ENCODE measurements at regions not wholly inside any gene's neighbourhood (a gene's known extent, or its start where the extent isn't known, plus 50 kb on each side); places are given as distances from the start of the nearest gene placed in this dataset.

DNA sequence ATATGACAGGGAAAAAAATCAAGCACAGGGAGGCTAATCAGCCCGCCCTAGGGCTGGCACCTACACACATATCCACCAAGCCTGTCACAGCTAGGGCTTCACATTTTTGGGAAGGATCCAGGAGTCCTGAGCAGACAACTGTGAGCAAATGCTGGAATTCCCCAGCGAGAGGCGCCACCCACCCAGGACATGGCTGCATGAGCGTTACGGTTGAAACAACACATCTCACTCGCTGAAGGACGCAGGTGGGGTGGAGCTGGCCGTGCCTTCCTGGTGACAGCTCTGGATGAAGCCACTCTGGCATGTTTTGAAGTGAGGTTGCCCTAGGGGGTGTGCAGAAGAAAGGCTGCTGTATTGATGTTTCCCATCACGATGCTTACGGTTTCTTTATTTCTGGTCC, 315.1 kb upstream of the EEF2KMT start:
- Histone ChIP-seq H3K4me2 (ENCODE audit: extremely low read depth, insufficient read depth, low read length) (no peak overlapping the region), H3K27ac (ENCODE audit: insufficient read depth, low read length) (no peak overlapping the region), H3K27me3 (ENCODE audit: control insufficient read depth, insufficient read depth, low read length) (no peaks in the 10 kb centered on the region), H3K9me3 (ENCODE audit: control insufficient read depth, insufficient read depth, low read depth, low read length) (no peaks in the 10 kb centered on the region), H3K36me3 (ENCODE audit: control insufficient read depth, insufficient read depth, low read length) (no peaks in the 10 kb centered on the region), H3K79me2 (ENCODE audit: control insufficient read depth, insufficient read depth, low read length) (no peaks in the 10 kb centered on the region), H2AFZ (ENCODE audit: low read length) (no peak overlapping the region), H3K4me1 (ENCODE audit: control insufficient read depth, extremely low read depth, insufficient read depth, low read length) (no peaks in the 10 kb centered on the region), H4K20me1 (ENCODE audit: control insufficient read depth, extremely low read depth, insufficient read depth, low read length) (no peaks in the 10 kb centered on the region), H3K9ac (ENCODE audit: insufficient read depth, low read length) (no peak overlapping the region), H3K4me3 (replicated peaks in 1 of 4; ENCODE audit: control extremely low read depth in 1 of 4, insufficient read depth in 1 of 4, low read depth in 3 of 4, low read length in 4 of 4) (no peak overlapping the region)
- TF ChIP-seq EZH2 (IDR thresholded peaks at IDR 0.05; ENCODE audit: low read length, missing control alignments) = no peak
- TF ChIP-seq, protein P1, sequence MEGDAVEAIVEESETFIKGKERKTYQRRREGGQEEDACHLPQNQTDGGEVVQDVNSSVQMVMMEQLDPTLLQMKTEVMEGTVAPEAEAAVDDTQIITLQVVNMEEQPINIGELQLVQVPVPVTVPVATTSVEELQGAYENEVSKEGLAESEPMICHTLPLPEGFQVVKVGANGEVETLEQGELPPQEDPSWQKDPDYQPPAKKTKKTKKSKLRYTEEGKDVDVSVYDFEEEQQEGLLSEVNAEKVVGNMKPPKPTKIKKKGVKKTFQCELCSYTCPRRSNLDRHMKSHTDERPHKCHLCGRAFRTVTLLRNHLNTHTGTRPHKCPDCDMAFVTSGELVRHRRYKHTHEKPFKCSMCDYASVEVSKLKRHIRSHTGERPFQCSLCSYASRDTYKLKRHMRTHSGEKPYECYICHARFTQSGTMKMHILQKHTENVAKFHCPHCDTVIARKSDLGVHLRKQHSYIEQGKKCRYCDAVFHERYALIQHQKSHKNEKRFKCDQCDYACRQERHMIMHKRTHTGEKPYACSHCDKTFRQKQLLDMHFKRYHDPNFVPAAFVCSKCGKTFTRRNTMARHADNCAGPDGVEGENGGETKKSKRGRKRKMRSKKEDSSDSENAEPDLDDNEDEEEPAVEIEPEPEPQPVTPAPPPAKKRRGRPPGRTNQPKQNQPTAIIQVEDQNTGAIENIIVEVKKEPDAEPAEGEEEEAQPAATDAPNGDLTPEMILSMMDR (conservative IDR thresholded peaks at IDR 0.05 in 1 of 2, IDR thresholded peaks at IDR 0.05 in 1 of 2; ENCODE audit: low read depth in 1 of 2, low read length in 2 of 2) = no peak
- DNase-seq (ENCODE audit: low read depth in 2 of 2) = peak in 1 of 2 donors; percentile 3

DNA sequence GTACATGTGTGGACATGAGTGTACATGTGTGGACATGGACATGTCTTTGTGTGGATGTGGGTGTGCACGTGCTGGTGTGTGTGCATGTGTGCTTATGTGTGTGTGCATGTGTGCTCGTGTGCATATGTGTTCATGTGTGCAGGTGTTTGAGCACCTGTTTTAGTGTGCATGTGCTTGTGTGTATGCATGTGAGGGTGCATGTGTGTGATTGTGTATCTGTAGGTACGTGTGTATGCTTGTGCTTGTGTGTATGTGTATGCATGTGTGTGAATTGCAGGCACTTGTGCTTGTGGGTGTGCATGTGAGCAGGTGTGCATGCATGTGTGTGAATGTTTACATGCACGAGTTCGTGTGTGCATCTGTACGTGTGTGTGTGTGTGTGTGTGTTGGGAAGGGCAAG, 300.6 kb upstream of the EEF2KMT start:
- Histone ChIP-seq H3K27ac (ENCODE audit: insufficient read depth, low read length) (no peak overlapping the region), H3K9me3 (ENCODE audit: control insufficient read depth, insufficient read depth, low read depth, low read length) (no peaks in the 10 kb centered on the region), H4K20me1 (ENCODE audit: control insufficient read depth, extremely low read depth, insufficient read depth, low read length) (no peaks in the 10 kb centered on the region), H3K4me1 (ENCODE audit: control insufficient read depth, extremely low read depth, insufficient read depth, low read length) (no peaks in the 10 kb centered on the region), H2AFZ (ENCODE audit: low read length) (no peak overlapping the region), H3K4me3 (replicated peaks in 1 of 4; ENCODE audit: control extremely low read depth in 1 of 4, insufficient read depth in 1 of 4, low read depth in 3 of 4, low read length in 4 of 4) (no peak overlapping the region), H3K27me3 (ENCODE audit: control insufficient read depth, insufficient read depth, low read length) (no peaks in the 10 kb centered on the region), H3K9ac (ENCODE audit: insufficient read depth, low read length) (no peak overlapping the region), H3K36me3 (ENCODE audit: control insufficient read depth, insufficient read depth, low read length) (no peaks in the 10 kb centered on the region), H3K4me2 (ENCODE audit: extremely low read depth, insufficient read depth, low read length) (no peak overlapping the region), H3K79me2 (ENCODE audit: control insufficient read depth, insufficient read depth, low read length) (no peaks in the 10 kb centered on the region)
- TF ChIP-seq EZH2 (IDR thresholded peaks at IDR 0.05; ENCODE audit: low read length, missing control alignments) = no peak
- TF ChIP-seq, protein P1 (conservative IDR thresholded peaks at IDR 0.05 in 1 of 2, IDR thresholded peaks at IDR 0.05 in 1 of 2; ENCODE audit: low read depth in 1 of 2, low read length in 2 of 2) = no peak
- DNase-seq (ENCODE audit: low read depth in 2 of 2) = no peak

DNA sequence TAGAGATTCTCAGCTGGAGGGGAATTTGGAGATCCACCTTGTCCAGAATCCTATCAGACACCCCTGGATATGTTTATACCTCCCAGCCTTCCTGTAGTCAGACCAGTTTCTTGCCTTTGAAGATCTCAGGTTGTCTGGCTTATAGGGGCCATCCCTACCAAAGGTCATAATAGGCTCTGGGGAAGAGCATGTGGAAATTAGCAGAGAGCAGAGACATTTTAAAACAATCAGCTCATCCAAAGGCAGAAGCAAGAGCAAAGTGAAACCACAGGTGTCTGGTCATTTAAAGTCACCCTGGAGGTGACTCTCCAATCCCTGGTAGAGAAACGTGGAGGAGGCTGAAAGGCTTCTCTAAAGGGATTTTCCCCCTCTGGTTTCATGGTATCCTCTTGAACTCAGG, 299.3 kb upstream of the EEF2KMT start:
- H3K27ac ChIP-seq (ENCODE audit: insufficient read depth, low read length) = no peak overlapping the region
- TF ChIP-seq, protein P1 (conservative IDR thresholded peaks at IDR 0.05 in 1 of 2, IDR thresholded peaks at IDR 0.05 in 1 of 2; ENCODE audit: low read depth in 1 of 2, low read length in 2 of 2) = no peak
- TF ChIP-seq EZH2 (IDR thresholded peaks at IDR 0.05; ENCODE audit: low read length, missing control alignments) = no peak
- no peak for DNase-seq (ENCODE audit: low read depth in 2 of 2)
- no peaks in the 10 kb centered on the region for H3K4me1 ChIP-seq (ENCODE audit: control insufficient read depth, extremely low read depth, insufficient read depth, low read length)
- H3K4me2 ChIP-seq (ENCODE audit: extremely low read depth, insufficient read depth, low read length) = no peak overlapping the region
- H4K20me1 ChIP-seq (ENCODE audit: control insufficient read depth, extremely low read depth, insufficient read depth, low read length) = no peaks in the 10 kb centered on the region
- no peak overlapping the region for H3K9ac ChIP-seq (ENCODE audit: insufficient read depth, low read length)
- H2AFZ ChIP-seq (ENCODE audit: low read length) = no peak overlapping the region
- no peaks in the 10 kb centered on the region for H3K36me3 ChIP-seq (ENCODE audit: control insufficient read depth, insufficient read depth, low read length)
- no peak overlapping the region for H3K4me3 ChIP-seq (replicated peaks in 1 of 4; ENCODE audit: control extremely low read depth in 1 of 4, insufficient read depth in 1 of 4, low read depth in 3 of 4, low read length in 4 of 4)
- H3K27me3 ChIP-seq (ENCODE audit: control insufficient read depth, insufficient read depth, low read length) = no peaks in the 10 kb centered on the region
- no peaks in the 10 kb centered on the region for H3K79me2 ChIP-seq (ENCODE audit: control insufficient read depth, insufficient read depth, low read length)
- no peaks in the 10 kb centered on the region for H3K9me3 ChIP-seq (ENCODE audit: control insufficient read depth, insufficient read depth, low read depth, low read length)

Data from fibroblast of lung (primary cell).